ENCODE measurements at regions not wholly inside any gene's neighbourhood (a gene's known extent, or its start where the extent isn't known, plus 50 kb on each side); places are given as distances from the start of the nearest gene placed in this dataset.

DNA sequence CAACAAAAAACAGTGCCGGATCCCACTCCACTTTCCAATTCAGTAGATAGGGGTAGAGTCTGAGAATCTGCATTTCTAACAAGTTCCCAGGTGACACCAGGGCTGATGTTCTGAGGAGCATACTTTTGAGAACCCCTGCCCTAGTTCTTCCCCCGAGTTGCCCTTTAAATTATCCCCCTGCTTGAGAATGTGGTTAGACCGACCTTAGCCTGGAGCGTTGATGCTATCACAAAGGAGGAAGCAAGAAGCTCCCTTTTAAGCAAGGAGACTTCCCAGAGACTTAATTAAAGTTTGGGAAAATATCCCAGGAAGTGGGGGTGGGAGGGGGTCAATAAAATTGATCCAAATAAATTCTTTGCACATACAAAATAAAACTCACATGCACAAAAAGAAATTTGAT lies 485.9 kb downstream of the SMARCA1 start:
- TF ChIP-seq, protein P1, sequence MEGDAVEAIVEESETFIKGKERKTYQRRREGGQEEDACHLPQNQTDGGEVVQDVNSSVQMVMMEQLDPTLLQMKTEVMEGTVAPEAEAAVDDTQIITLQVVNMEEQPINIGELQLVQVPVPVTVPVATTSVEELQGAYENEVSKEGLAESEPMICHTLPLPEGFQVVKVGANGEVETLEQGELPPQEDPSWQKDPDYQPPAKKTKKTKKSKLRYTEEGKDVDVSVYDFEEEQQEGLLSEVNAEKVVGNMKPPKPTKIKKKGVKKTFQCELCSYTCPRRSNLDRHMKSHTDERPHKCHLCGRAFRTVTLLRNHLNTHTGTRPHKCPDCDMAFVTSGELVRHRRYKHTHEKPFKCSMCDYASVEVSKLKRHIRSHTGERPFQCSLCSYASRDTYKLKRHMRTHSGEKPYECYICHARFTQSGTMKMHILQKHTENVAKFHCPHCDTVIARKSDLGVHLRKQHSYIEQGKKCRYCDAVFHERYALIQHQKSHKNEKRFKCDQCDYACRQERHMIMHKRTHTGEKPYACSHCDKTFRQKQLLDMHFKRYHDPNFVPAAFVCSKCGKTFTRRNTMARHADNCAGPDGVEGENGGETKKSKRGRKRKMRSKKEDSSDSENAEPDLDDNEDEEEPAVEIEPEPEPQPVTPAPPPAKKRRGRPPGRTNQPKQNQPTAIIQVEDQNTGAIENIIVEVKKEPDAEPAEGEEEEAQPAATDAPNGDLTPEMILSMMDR (optimal IDR thresholded peaks at IDR 0.05 in 1 of 3, IDR thresholded peaks at IDR 0.05 in 1 of 3, conservative IDR thresholded peaks at IDR 0.05 in 1 of 3; ENCODE audit: extremely low read depth in 1 of 3, insufficient read depth in 2 of 3, low read length in 3 of 3): no peak
- TF ChIP-seq EZH2 (IDR thresholded peaks at IDR 0.05; ENCODE audit: low read length): no peak

Measured in keratinocyte (primary cell).